HEK293 (cell line): ENCODE measurements at regions not wholly inside any gene's neighbourhood (a gene's known extent, or its start where the extent isn't known, plus 50 kb on each side); places are given as distances from the start of the nearest gene placed in this dataset.

Experiments used
- CTCF ChIA-PET: fragments of 350-600 bp; formaldehyde crosslinking; extraction: SDS; loops from one replicate; lab custom pipeline; 2021; ENCODE audit warnings: antibody characterized with exemption; lab: Yijun Ruan, JAX
- POLR2A ChIA-PET: fragments of 300-600 bp; formaldehyde crosslinking; extraction: SDS; loops from one replicate; lab custom pipeline; 2020; ENCODE audit warnings: antibody characterized with exemption, inconsistent platforms; lab: Yijun Ruan, JAX
- H3K27ac ChIP-seq: fragments of 200-500 bp; sonication (Bioruptor generic); 2 replicates; pipeline ENCODE4 v1.5.1; 2014; ENCODE audit warnings: low read depth, low read length, control low read depth, inconsistent platforms; ENCODE audit errors: extremely low read depth
- H3K36me3 ChIP-seq, 2 experiments: fragments of 200-500 bp in 1 of 2; sonication (Bioruptor generic) in 1 of 2; 1 replicate in 1 of 2; 2 replicates in 1 of 2; pipeline ENCODE4 v1.5.1; 2014 to 2017; ENCODE audit warnings: inconsistent platforms in 2 of 2, low read length in 2 of 2; ENCODE audit not compliant: control insufficient read depth in 2 of 2, insufficient read depth in 1 of 2
- H3K4me1 ChIP-seq: fragments of 200-500 bp; sonication (Bioruptor generic); 2 replicates; pipeline ENCODE4 v1.5.1; 2014; ENCODE audit warnings: mild to moderate bottlenecking, low read length, inconsistent platforms; ENCODE audit not compliant: control insufficient read depth, insufficient read depth
- H3K4me3 ChIP-seq: 2 replicates; pipeline ENCODE4 v1.5.1; 2011; ENCODE audit warnings: low read depth, mild to moderate bottlenecking, control low read depth, low read length, moderate library complexity
- H3K9me3 ChIP-seq: fragments of 200-500 bp; sonication (Bioruptor generic); 2 replicates; pipeline ENCODE4 v1.5.1; 2014; ENCODE audit warnings: low read depth, low read length, inconsistent platforms; ENCODE audit not compliant: control insufficient read depth, insufficient read depth
- HOXA7 ChIP-seq: sonication (generic); formaldehyde crosslinking; IDR thresholded peaks from 2 replicates; pipeline ENCODE4 v1.8.1; 2022; ENCODE audit warnings: missing genetic modification reagents, borderline replicate concordance
- KLF9 ChIP-seq: fragments of 450-650 bp; formaldehyde crosslinking; IDR thresholded peaks from 2 replicates; pipeline ENCODE4 v1.5.1; 2016; ENCODE audit warnings: missing biosample characterization, missing genetic modification characterization, low read depth
- SALL2 ChIP-seq: fragments of 450-650 bp; formaldehyde crosslinking; IDR thresholded peaks from 2 replicates; pipeline ENCODE4 v1.5.0; 2017; ENCODE audit warnings: missing biosample characterization, mild to moderate bottlenecking, missing genetic modification characterization, borderline replicate concordance
- ZNF174 ChIP-seq: fragments of 450-650 bp; formaldehyde crosslinking; IDR thresholded peaks from 2 replicates; pipeline ENCODE4 v1.5.0; 2017; ENCODE audit warnings: missing biosample characterization, mild to moderate bottlenecking, missing genetic modification characterization
- ZNF2 ChIP-seq: fragments of 450-650 bp; formaldehyde crosslinking; IDR thresholded peaks from 2 replicates; pipeline ENCODE4 v1.5.1; 2016; ENCODE audit warnings: missing biosample characterization, missing genetic modification characterization
- ZNF221 ChIP-seq: fragments of 450-650 bp; formaldehyde crosslinking; IDR thresholded peaks from 2 replicates; pipeline ENCODE4 v1.5.1; 2017; ENCODE audit warnings: missing biosample characterization, missing genetic modification characterization, borderline replicate concordance
- ZNF239 ChIP-seq: fragments of 450-650 bp; formaldehyde crosslinking; IDR thresholded peaks from 2 replicates; pipeline ENCODE4 v1.5.1; 2016; ENCODE audit warnings: missing biosample characterization, missing genetic modification characterization
- ZNF274 ChIP-seq, 2 experiments: fragments of 200-500 bp in 1 of 2; fragments of 450-650 bp in 1 of 2; sonication (Bioruptor generic) in 1 of 2; formaldehyde crosslinking in 1 of 2; IDR thresholded peaks; 2 replicates each; pipeline versions ENCODE4 v1.5.1 to v1.6.1; 2014 to 2016; ENCODE audit warnings: borderline replicate concordance in 1 of 2, inconsistent platforms in 1 of 2, low read length in 1 of 2, missing biosample characterization in 1 of 2, missing genetic modification characterization in 1 of 2
- ZNF514 ChIP-seq: fragments of 450-650 bp; formaldehyde crosslinking; IDR thresholded peaks from 2 replicates; pipeline ENCODE4 v1.5.1; 2016; ENCODE audit warnings: missing biosample characterization, missing genetic modification characterization
- ZNF544 ChIP-seq: fragments of 450-650 bp; formaldehyde crosslinking; IDR thresholded peaks from 2 replicates; pipeline ENCODE4 v1.5.0; 2017; ENCODE audit warnings: missing biosample characterization, missing genetic modification characterization
- ZNF626 ChIP-seq: fragments of 450-650 bp; sonication (Bioruptor Pico); formaldehyde crosslinking; IDR thresholded peaks from 2 replicates; pipeline ENCODE4 v1.5.1; 2018; ENCODE audit warnings: missing biosample characterization, missing genetic modification characterization, inconsistent platforms
- ZNF777 ChIP-seq: fragments of 450-650 bp; formaldehyde crosslinking; IDR thresholded peaks from 2 replicates; pipeline ENCODE4 v1.5.1; 2017; ENCODE audit warnings: missing biosample characterization, missing genetic modification characterization, borderline replicate concordance
- ZNF792 ChIP-seq: fragments of 450-650 bp; formaldehyde crosslinking; IDR thresholded peaks from 2 replicates; pipeline ENCODE4 v1.5.1; 2016; ENCODE audit warnings: missing biosample characterization, missing genetic modification characterization
- ZSCAN23 ChIP-seq: fragments of 450-650 bp; formaldehyde crosslinking; IDR thresholded peaks from 2 replicates; pipeline ENCODE4 v1.5.1; 2016; ENCODE audit warnings: missing biosample characterization, missing genetic modification characterization
- TF ChIP-seq, protein P1 (sequence below): fragments of 450-650 bp; formaldehyde crosslinking; IDR thresholded peaks from 2 replicates; pipeline ENCODE4 v1.5.1; 2017; ENCODE audit warnings: missing biosample characterization, missing genetic modification characterization
- TF ChIP-seq, protein P2 (sequence below): fragments of 450-650 bp; formaldehyde crosslinking; IDR thresholded peaks from 2 replicates; pipeline ENCODE4 v1.5.1; 2016; ENCODE audit warnings: missing biosample characterization, missing genetic modification characterization
- TF ChIP-seq, protein P3 (sequence below): fragments of 450-650 bp; formaldehyde crosslinking; IDR thresholded peaks from 2 replicates; pipeline ENCODE4 v1.5.1; 2016; ENCODE audit warnings: missing biosample characterization, missing genetic modification characterization
- TF ChIP-seq, protein P4 (sequence below): fragments of 450-650 bp; formaldehyde crosslinking; IDR thresholded peaks from 2 replicates; pipeline ENCODE4 v1.5.1; 2016; ENCODE audit warnings: missing biosample characterization, missing genetic modification characterization
- TF ChIP-seq, protein P5 (sequence below): fragments of 450-650 bp; formaldehyde crosslinking; IDR thresholded peaks from 2 replicates; pipeline ENCODE4 v1.5.1; 2016; ENCODE audit warnings: missing biosample characterization, missing genetic modification characterization

DNA sequence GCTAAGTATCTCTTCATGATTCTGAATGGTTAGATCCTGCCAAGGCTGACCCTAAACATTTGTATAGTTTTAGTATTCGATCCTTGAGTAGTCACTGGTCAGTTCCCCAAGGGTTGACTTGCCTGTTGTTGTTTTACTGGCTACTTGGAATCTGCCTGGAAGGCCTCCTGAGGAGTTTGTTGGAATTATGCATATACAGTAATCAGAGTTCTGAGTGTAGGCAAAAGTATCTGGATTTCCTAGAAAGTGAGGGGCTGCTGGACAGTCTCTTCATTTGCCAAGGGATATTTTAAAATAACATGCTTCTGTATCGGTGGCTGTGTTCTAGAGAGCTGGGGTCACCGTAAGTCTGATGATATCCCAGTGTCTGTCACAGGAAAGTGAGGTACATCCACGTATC lies 333.2 kb upstream of the C2CD4B start (continued):
- TF ChIP-seq, protein P1, sequence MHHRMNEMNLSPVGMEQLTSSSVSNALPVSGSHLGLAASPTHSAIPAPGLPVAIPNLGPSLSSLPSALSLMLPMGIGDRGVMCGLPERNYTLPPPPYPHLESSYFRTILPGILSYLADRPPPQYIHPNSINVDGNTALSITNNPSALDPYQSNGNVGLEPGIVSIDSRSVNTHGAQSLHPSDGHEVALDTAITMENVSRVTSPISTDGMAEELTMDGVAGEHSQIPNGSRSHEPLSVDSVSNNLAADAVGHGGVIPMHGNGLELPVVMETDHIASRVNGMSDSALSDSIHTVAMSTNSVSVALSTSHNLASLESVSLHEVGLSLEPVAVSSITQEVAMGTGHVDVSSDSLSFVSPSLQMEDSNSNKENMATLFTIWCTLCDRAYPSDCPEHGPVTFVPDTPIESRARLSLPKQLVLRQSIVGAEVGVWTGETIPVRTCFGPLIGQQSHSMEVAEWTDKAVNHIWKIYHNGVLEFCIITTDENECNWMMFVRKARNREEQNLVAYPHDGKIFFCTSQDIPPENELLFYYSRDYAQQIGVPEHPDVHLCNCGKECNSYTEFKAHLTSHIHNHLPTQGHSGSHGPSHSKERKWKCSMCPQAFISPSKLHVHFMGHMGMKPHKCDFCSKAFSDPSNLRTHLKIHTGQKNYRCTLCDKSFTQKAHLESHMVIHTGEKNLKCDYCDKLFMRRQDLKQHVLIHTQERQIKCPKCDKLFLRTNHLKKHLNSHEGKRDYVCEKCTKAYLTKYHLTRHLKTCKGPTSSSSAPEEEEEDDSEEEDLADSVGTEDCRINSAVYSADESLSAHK (tag by site-specific recombination): no peak
- TF ChIP-seq, protein P2, sequence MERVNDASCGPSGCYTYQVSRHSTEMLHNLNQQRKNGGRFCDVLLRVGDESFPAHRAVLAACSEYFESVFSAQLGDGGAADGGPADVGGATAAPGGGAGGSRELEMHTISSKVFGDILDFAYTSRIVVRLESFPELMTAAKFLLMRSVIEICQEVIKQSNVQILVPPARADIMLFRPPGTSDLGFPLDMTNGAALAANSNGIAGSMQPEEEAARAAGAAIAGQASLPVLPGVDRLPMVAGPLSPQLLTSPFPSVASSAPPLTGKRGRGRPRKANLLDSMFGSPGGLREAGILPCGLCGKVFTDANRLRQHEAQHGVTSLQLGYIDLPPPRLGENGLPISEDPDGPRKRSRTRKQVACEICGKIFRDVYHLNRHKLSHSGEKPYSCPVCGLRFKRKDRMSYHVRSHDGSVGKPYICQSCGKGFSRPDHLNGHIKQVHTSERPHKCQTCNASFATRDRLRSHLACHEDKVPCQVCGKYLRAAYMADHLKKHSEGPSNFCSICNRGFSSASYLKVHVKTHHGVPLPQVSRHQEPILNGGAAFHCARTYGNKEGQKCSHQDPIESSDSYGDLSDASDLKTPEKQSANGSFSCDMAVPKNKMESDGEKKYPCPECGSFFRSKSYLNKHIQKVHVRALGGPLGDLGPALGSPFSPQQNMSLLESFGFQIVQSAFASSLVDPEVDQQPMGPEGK (tag by site-specific recombination): no peak
- TF ChIP-seq ZSCAN23 (tag by site-specific recombination) (no peak), ZNF792 (tag by site-specific recombination) (no peak)
- TF ChIP-seq, all 188 proteins: peak for 0

DNA sequence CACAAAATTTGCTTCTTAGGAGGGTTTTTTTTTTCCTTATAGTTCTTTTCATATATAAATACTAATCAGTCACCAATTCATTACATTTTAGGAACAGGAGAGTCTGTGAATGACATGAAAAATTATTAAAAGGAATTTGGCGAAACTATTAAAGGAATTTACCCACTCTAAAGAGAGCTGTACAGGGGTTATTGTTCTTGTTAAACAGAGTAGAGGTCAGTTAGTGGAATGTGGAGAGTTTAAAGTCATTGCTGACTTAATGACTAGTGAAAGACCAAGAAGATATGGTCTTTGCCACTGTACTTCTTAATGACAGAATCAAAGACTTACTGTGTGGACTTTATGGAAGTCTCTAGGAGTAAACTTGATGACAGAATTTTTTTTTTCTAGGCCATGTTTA lies 333.6 kb upstream of the C2CD4B start:
- no peaks in the 10 kb centered on the region for H3K4me1 ChIP-seq
- H3K27ac ChIP-seq: no peak overlapping the region
- ChIA-PET CTCF (interaction anchor here (0.6 kb wide), 1 partner anchor 15 kb away, joined by 4 read pairs; no protein-coding TSS in a partner anchor), POLR2A (no interaction called here)
- no peaks in the 10 kb centered on the region for H3K36me3 ChIP-seq
- no peaks in the 10 kb centered on the region for H3K9me3 ChIP-seq
- no peak overlapping the region for H3K4me3 ChIP-seq
- TF ChIP-seq SALL2 (tag by site-specific recombination) (no peak), ZNF626 (tag by site-specific recombination) (no peak), ZNF514 (tag by site-specific recombination) (no peak), ZNF221 (tag by site-specific recombination) (no peak)
- TF ChIP-seq, protein P3, sequence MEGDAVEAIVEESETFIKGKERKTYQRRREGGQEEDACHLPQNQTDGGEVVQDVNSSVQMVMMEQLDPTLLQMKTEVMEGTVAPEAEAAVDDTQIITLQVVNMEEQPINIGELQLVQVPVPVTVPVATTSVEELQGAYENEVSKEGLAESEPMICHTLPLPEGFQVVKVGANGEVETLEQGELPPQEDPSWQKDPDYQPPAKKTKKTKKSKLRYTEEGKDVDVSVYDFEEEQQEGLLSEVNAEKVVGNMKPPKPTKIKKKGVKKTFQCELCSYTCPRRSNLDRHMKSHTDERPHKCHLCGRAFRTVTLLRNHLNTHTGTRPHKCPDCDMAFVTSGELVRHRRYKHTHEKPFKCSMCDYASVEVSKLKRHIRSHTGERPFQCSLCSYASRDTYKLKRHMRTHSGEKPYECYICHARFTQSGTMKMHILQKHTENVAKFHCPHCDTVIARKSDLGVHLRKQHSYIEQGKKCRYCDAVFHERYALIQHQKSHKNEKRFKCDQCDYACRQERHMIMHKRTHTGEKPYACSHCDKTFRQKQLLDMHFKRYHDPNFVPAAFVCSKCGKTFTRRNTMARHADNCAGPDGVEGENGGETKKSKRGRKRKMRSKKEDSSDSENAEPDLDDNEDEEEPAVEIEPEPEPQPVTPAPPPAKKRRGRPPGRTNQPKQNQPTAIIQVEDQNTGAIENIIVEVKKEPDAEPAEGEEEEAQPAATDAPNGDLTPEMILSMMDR (tag by site-specific recombination): no peak
- TF ChIP-seq, all 188 proteins: peak for 0

DNA sequence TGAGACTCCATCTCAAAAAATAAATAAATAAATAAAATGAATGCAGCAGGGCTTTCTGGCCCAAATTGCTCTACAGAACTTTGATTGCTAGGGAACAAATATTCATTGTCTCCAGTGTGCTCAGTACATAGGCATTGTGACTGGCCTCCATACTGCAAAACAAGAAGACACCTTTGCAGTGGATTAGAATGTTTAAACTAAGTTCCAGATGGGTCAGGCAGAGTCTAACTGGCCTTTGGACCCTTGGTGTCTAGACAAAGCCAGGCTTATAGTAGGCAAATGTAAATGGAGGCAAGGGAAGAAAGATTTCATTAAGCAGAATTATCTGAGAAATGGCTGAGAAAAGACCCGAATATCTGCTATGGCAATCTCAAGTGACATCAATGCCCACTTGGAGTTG lies 335.2 kb upstream of the C2CD4B start:
- POLR2A ChIA-PET: no interaction called here
- Histone ChIP-seq H3K27ac (no peak overlapping the region), H3K4me1 (no peaks in the 10 kb centered on the region)
- TF ChIP-seq ZSCAN23 (tag by site-specific recombination): no peak
- TF ChIP-seq ZNF174 (tag by site-specific recombination): no peak
- TF ChIP-seq ZNF239 (tag by site-specific recombination): no peak
- TF ChIP-seq ZNF544 (tag by site-specific recombination): no peak
- TF ChIP-seq, protein P4, sequence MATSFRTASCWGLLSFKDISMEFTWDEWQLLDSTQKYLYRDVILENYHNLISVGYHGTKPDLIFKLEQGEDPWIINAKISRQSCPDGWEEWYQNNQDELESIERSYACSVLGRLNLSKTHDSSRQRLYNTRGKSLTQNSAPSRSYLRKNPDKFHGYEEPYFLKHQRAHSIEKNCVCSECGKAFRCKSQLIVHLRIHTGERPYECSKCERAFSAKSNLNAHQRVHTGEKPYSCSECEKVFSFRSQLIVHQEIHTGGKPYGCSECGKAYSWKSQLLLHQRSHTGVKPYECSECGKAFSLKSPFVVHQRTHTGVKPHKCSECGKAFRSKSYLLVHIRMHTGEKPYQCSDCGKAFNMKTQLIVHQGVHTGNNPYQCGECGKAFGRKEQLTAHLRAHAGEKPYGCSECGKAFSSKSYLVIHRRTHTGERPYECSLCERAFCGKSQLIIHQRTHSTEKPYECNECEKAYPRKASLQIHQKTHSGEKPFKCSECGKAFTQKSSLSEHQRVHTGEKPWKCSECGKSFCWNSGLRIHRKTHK (tag by site-specific recombination): no peak
- no peak for TF ChIP-seq ZNF2 (tag by site-specific recombination)
- TF ChIP-seq ZNF274 (IDR thresholded peaks at IDR 0.05; ENCODE audit: low read length): no peak
- TF ChIP-seq ZNF274 (tag by site-specific recombination; IDR thresholded peaks at IDR 0.05; ENCODE audit: borderline replicate concordance): no peak
- TF ChIP-seq HOXA7 (CRISPR knock-in tag): no peak
- no peak for TF ChIP-seq KLF9 (tag by site-specific recombination)
- TF ChIP-seq, protein P5, sequence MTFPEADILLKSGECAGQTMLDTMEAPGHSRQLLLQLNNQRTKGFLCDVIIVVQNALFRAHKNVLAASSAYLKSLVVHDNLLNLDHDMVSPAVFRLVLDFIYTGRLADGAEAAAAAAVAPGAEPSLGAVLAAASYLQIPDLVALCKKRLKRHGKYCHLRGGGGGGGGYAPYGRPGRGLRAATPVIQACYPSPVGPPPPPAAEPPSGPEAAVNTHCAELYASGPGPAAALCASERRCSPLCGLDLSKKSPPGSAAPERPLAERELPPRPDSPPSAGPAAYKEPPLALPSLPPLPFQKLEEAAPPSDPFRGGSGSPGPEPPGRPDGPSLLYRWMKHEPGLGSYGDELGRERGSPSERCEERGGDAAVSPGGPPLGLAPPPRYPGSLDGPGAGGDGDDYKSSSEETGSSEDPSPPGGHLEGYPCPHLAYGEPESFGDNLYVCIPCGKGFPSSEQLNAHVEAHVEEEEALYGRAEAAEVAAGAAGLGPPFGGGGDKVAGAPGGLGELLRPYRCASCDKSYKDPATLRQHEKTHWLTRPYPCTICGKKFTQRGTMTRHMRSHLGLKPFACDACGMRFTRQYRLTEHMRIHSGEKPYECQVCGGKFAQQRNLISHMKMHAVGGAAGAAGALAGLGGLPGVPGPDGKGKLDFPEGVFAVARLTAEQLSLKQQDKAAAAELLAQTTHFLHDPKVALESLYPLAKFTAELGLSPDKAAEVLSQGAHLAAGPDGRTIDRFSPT (tag by site-specific recombination): no peak
- TF ChIP-seq ZNF777: no peak
- no peak for TF ChIP-seq SALL2 (tag by site-specific recombination)

More for the DNA sequence above, 335.2 kb upstream of the C2CD4B start:
- no peak overlapping the region for H3K4me3 ChIP-seq
- H3K36me3 ChIP-seq: no peaks in the 10 kb centered on the region
- H3K9me3 ChIP-seq: no peaks in the 10 kb centered on the region
- CTCF ChIA-PET: no interaction called here
